NCI-H2196 treated with DMSO at 0.1 percent for 48 hours (cell line): ENCODE measurements at regions not wholly inside any gene's neighbourhood (a gene's known extent, or its start where the extent isn't known, plus 50 kb on each side); places are given as distances from the start of the nearest gene placed in this dataset.
"Not testable (repeated sequence)": the region's sequence is repeated elsewhere in the genome, so short reads cannot be mapped to it uniquely, and the experiment has no call there.

Experiments used
- DNase-seq: peaks from one replicate; lab custom pipeline; 2025; ENCODE audit not compliant: unreplicated experiment; lab: John Stamatoyannopoulos, UW

GRCh38 chr14:41120402-41120801 lies 486.3 kb upstream of the LRFN5 start:
- no peak for DNase-seq

GRCh38 chr14:41096131-41096530 lies 510.5 kb upstream of the LRFN5 start:
- DNase-seq = no peak

DNA sequence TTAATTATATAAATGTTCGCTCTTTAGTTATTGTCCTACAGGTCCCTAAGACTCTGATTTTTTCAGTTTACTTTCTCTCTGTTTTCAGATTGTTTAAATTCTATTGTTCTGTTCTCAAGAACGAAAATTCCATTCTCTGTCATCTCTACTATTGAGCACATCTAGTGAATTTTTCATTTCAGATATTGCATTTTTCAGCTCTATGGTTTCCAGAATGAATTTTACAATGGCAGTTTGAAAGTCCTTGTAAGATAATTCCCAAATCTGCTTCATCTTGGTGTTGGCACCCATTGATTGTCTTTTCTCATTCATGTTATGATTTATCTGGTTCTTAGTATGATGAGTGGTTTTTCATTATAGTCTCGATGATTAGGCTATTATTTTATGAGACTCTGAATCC lies 519.6 kb upstream of the LRFN5 start:
- no peak for DNase-seq

DNA sequence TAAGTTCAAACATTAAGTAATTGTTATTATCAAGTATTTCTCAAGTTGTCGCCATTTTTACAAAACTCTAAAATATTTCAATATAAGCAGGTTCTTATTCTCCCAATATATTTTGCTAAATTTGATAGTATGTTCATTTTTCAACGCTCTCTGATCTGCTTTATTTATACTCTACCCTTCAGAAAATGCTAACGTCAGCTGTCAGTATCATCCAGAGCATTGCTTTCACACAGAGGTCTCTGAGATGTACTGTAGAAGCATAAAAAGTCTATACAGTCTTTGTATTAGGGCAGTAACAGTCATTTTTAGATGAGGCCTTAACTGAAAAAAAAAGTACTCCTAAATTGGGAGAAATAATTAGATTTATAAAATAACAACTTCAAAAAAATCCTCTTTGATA lies 533.1 kb upstream of the LRFN5 start:
- DNase-seq = no peak

DNA sequence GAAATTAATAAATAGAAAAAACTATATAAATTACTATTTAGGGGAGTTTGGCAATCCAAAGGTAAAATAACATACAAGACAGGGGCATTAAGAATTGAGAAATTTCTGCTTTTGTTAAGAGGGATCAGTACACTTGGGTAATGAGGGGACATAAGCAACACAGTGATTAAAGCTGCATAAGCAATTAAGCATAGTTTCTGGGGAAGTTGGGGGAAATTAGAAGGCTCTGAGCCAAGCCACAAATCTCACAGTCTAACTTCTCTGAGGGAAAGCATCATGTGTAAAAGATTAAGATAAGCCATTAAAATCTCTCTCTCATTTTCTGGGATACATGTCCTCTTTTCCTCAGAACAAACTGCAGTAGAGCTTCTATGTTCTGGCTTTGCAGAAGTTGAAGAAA lies 533.9 kb upstream of the LRFN5 start:
- no peak for DNase-seq

DNA sequence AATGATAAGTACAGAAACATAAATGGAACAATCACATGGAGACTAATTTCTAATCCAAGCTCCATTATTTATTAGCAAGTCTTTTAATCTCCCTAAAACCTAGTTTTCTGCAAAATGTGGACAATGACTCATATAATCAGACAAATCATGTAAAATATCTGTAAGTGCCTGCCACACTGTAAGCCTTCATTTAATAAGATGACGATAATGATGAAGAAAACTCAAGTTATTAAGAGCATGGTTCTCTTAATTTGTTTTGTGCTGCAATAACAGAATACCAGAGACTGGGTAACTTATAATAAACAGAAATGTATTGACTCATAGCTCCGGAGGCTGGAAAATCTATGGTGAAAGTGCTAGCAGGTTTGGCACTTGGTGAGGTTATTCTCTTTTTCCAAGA lies 535.3 kb upstream of the LRFN5 start:
- DNase-seq = no peak

- no peak for DNase-seq
These were observed 543.9 kb upstream of the LRFN5 start for GRCh38 chr14:41062826-41063225.

DNA sequence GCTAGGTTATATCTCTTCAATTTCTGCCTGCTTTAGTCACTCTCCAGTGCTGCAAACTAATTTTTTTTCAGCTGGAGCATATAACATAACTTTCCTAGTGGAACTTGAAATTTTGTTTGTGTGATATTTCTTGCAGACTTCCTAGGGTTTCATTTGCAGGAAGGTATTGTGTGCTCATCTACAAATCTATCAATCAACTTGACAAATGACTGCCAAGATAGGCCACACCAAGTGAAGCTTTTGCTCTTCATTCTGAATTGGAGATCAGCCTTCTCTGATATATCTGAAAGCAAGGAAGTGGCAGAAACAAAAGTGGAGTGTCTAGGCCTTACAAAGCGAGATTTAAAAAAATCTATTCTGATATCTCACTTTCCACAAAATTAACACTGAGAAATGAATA lies 551.1 kb upstream of the LRFN5 start:
- no peak for DNase-seq

DNA sequence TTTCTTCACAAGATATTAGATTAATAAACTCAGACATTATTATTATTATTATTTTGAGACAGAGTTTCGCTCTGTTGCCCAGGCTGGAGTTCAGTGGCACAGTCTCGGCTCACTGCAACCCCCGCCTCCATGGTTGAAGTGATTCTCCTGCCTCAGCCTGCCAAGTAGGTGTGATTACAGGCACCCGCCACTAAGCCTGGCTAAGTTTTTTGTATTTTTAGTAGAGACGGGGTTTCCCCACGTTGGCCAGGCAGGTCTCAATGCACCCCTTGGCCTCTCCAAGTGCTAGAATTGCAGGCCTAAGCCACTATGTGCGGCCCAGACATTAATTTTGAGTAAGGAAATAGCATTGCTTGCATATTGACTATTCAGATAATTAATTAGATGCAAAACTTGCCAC lies 554.9 kb upstream of the LRFN5 start:
- no peak for DNase-seq

DNA sequence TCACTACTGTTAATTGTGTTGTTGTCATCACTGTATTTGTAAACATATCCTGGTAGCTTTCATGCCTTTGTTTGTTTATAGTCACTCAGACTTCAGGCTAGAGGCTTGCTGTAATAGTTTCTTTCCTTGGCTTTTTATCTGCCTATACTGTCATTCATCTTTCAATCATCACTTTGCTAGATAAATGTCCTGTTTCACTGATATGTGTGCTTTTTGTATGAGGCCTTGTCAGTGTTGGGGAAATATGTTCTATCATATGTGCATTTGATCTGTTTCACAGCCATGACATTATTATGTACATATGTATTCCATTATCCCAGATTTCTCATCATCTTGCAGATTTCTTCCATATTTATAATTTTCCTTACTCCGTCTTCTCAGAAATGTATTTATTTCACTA lies 558.9 kb upstream of the LRFN5 start:
- no peak for DNase-seq

GRCh38 chr14:41037388-41037787 lies 569.3 kb upstream of the LRFN5 start:
- DNase-seq = no peak

DNA sequence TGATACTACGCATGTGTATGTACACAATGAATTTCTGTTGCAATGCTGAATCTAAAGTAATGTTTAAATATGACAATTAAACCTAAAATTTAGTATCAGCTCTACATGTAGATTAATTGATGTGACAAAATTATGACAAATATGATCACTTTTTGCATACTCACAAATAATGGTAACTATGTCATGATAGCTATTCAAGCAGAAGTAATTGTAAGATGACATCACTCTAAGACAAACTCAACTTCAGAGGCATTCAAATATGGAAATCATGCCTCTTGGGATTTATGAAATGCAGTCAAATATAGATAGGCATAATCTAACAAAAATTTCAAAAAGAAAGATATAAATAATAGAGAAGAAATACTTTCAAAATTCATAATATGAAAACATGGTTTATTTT lies 571.7 kb upstream of the LRFN5 start:
- DNase-seq = no peak

DNA sequence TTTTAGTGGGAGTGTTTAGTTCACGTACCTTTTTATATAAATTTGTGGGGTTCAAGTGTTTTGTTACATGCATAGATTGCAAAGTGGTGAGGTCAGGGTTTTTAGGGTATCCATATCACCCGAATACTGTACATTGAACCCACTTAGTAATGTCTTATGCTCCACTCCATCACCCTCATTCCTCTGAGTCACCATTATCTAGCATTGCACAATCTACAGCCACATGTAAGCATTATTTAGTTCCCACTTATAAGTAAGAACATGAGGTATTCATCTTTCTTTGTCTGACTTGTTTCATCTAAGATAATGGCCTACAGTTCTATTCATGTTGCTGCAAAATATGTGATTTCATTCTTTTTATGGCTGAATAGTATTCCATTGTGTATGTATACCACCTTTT lies 583.7 kb upstream of the LRFN5 start:
- no peak for DNase-seq

DNA sequence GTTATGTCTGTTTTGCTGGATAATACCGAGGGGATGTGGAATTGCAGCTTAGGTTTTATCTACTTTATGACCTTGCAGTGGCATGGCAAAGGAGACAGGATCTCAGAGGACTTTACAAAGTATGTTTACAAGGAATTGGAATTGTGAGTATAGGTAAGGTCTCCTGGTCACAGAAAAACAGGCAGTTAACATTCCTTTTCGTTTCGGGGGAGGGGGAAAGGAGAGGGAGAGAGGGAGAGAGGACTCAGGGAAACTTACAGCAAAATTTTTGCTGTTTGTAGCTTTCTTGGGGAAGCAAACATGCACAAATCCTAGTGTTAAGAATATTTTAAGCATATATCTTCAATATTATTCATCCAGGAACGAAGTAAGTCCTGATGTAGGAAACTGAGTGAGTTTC lies 590.5 kb upstream of the LRFN5 start:
- DNase-seq = no peak

DNA sequence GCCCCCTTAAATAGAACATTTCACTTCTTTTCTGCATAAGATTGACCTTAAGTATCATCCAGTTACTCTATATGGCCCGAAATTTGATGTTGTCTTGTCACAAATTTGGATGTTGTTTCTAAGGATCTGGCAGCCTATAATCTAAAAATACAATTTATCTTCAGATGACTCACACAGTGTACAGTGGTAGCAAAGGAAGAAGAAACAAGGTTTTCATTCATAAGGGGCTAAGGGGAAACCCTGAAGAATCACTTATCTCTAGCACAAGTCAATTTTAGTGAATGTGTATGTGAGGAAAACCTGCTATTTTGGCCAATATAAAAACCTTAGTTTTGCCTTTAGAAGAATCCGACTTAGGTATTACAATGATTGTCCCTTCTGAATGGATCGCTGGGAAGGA lies 606.3 kb upstream of the LRFN5 start:
- no peak for DNase-seq

- no peak for DNase-seq
These were observed 617.4 kb upstream of the LRFN5 start for GRCh38 chr14:40989260-40989659.

DNA sequence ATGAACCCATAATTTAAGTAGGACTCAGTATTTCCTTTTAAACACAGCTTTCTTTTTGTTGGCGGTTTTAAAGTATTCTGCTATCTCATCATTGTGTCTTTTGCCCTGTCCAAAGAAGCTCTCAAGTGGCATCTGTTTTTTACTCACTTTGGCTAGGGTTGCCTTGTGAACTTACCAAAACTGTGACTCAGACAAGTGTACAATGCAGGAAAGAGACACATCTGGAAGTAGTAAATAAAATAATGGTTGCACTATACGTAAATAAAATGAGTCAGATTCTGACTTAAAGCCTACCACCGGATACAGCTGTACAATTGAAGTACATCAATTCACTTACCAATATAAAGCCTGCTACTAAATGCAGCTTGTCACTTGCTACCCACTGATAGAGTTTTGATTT lies 619.2 kb upstream of the LRFN5 start:
- DNase-seq = no peak

GRCh38 chr14:40986655-40987054 lies 620.0 kb upstream of the LRFN5 start:
- DNase-seq = no peak

- no peak for DNase-seq
These were observed 621.1 kb upstream of the LRFN5 start for GRCh38 chr14:40985584-40985983.

DNA sequence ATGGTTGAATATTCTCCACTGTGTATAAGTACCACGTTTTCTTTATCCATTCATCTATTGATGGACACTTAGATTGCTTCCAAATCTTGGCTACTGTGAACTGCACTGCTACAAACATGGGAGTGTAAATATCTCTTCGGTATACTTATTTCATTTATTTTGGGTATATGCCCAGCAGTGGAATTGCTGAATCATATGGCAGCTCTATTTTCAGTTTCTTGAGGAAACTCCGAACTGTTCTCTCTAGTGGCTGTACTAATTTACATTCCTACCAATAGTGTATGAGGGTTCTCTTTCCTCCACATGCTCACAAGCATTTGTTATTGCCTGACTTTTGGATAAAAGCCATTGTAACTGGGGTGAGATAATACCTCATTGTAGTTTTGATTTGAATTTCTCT lies 623.1 kb upstream of the LRFN5 start:
- no peak for DNase-seq

DNA sequence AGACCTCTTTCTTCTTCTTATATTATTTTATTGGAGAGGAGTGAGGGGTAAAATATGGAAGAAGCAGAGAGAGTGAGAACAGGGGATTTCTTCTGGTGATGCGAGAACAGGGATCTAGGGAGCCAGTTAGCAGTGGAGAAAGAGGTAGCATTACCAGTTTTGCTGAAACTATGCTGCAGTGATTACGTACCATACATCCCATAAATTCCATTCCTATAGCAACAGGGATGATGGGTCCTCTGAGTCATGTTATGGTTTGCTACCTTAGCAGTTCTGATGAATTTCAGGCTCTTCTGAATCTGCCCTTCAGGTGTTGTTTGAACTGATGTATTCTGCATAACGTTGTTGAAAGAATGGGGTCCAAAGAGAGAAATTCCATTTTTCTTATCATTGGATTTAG lies 625.4 kb upstream of the LRFN5 start:
- no peak for DNase-seq

DNA sequence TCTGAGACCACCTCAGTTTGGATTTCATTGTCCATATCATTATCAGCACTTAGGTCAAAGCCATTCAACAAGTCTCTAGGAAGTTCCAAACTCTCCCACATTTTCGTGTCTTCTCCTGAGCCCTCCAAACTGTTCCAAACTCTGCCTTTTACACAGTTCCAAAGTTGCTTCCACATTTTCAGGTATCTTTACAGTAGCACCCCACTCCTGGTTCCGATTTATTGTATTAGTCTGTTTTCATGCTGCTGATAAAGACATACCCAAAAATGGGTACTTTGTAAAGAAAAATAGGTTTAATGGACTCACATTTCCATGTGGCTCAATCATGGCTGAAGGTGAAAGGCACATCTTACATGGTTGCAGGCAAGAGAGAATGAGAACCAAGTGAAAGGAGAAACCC lies 646.4 kb upstream of the LRFN5 start:
- DNase-seq = not testable (repeated sequence)

- no peak for DNase-seq
These were observed 651.6 kb upstream of the LRFN5 start for GRCh38 chr14:40955131-40955505.

- not testable (repeated sequence) for DNase-seq
These were observed 652.1 kb upstream of the LRFN5 start for GRCh38 chr14:40954448-40955130.
